ENCODE measurements at regions not wholly inside any gene's neighbourhood (a gene's known extent, or its start where the extent isn't known, plus 50 kb on each side); places are given as distances from the start of the nearest gene placed in this dataset.
"Not testable (repeated sequence)": the region's sequence is repeated elsewhere in the genome, so short reads cannot be mapped to it uniquely, and the experiment has no call there.

DNA sequence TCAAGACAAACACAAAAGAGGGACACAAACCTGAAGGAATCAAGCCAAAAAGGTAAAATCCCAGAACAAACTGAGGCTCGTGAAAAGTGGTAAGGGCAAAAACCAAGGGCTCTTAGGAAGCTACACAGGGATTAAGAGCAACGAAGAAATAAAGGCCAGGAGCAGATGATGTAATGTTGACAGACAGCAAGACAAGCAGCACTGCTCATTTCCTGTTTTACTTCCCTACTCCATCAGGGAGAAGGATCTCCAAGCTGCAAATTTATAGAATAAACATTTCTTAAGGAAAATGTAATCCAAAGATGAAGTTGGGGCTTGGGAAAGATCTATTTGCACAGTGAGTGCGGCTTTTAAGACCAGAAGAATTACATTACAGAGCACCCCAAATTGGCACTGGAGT is 182.3 kb upstream of the MAP1B start:
- ChIA-PET POLR2A (no interaction called here), CTCF (no interaction called here)
- H3K4me3 Mint-ChIP-seq, result no peak overlapping the region
- DNase-seq, result no peak
- intact Hi-C loops (cut with micrococcal nuclease), result no loop called here
- TF ChIP-seq, protein P1, sequence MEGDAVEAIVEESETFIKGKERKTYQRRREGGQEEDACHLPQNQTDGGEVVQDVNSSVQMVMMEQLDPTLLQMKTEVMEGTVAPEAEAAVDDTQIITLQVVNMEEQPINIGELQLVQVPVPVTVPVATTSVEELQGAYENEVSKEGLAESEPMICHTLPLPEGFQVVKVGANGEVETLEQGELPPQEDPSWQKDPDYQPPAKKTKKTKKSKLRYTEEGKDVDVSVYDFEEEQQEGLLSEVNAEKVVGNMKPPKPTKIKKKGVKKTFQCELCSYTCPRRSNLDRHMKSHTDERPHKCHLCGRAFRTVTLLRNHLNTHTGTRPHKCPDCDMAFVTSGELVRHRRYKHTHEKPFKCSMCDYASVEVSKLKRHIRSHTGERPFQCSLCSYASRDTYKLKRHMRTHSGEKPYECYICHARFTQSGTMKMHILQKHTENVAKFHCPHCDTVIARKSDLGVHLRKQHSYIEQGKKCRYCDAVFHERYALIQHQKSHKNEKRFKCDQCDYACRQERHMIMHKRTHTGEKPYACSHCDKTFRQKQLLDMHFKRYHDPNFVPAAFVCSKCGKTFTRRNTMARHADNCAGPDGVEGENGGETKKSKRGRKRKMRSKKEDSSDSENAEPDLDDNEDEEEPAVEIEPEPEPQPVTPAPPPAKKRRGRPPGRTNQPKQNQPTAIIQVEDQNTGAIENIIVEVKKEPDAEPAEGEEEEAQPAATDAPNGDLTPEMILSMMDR (IDR thresholded peaks at IDR 0.05), result no peak
- no peak for ATAC-seq
- H3K4me1 Mint-ChIP-seq (ENCODE audit: low read depth), result no peaks in the 10 kb centered on the region
- no peak overlapping the region for H3K27ac Mint-ChIP-seq
- H3K36me3 Mint-ChIP-seq (ENCODE audit: low read depth), result no peaks in the 10 kb centered on the region
- H3K9me3 Mint-ChIP-seq, result peaks cover 8% of the 10 kb centered on the region
- H3K27me3 Mint-ChIP-seq, result peaks cover 4% of the 10 kb centered on the region

GRCh38 chr5:71925608-71926091 is 181.6 kb upstream of the MAP1B start:
- ATAC-seq, result no peak
- ChIA-PET CTCF (no interaction called here), POLR2A (no interaction called here)

DNA sequence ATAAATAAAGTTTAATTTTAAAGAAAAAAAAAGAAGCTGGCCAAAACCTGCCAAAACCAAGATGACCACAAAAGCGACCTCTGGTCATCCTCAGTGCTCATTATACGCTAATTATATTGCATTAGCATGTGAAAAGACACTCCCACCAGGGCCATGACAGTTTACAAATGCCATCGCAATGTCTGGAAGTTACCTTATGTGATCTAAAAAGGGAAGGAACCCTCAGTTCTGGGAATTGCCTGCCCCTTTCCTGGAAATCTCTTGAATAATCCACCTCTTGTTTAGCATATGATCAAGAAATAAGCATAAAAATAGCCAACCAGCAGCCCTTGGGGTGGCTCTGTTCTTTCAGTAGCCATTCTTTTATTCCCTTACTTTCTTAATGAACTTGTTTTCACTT is 178.3 kb upstream of the MAP1B start:
- Mint-ChIP-seq H3K27me3 (peaks cover 6% of the 10 kb centered on the region), H3K27ac (no peak overlapping the region), H3K9me3 (peaks cover 8% of the 10 kb centered on the region), H3K4me1 (ENCODE audit: low read depth) (no peaks in the 10 kb centered on the region), H3K36me3 (ENCODE audit: low read depth) (no peaks in the 10 kb centered on the region), H3K4me3 (no peak overlapping the region)
- POLR2A ChIA-PET, result no interaction called here
- TF ChIP-seq, protein P1 (IDR thresholded peaks at IDR 0.05), result no peak
- intact Hi-C loops (cut with micrococcal nuclease), result no loop called here
- CTCF ChIA-PET, result no interaction called here
- DNase-seq (no peak), ATAC-seq (no peak)

More at GRCh38 chr5:71925608-71926091, 181.6 kb upstream of the MAP1B start:
- Mint-ChIP-seq H3K4me3 (no peak overlapping the region), H3K9me3 (peaks cover 8% of the 10 kb centered on the region), H3K36me3 (ENCODE audit: low read depth) (no peaks in the 10 kb centered on the region), H3K27me3 (peaks cover 6% of the 10 kb centered on the region), H3K4me1 (ENCODE audit: low read depth) (no peaks in the 10 kb centered on the region), H3K27ac (no peak overlapping the region)
- TF ChIP-seq, protein P1 (IDR thresholded peaks at IDR 0.05), result no peak
- intact Hi-C loops (cut with micrococcal nuclease), result no loop called here
- no peak for DNase-seq

DNA sequence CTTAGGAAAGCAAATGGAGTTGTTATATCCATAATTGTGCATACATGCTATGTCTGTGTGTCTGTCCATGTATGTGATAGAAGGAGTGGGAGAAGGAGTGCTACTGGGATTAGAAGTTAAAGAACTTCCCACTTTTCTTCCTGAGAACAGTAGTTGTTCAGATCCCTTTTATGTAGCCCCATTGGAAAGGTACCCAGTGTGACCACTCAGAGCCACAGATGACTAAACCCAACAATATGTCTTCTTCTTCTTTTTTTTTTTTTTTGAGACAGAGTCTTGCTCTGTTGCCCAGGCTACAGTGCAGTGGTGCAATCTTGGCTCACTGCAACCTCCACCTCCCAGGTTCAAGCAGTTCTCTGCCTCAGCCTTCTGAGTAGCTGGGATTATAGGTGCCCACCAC is 176.7 kb upstream of the MAP1B start:
- ATAC-seq, H3K9me3 Mint-ChIP-seq, CTCF ChIA-PET: not testable (repeated sequence)

DNA sequence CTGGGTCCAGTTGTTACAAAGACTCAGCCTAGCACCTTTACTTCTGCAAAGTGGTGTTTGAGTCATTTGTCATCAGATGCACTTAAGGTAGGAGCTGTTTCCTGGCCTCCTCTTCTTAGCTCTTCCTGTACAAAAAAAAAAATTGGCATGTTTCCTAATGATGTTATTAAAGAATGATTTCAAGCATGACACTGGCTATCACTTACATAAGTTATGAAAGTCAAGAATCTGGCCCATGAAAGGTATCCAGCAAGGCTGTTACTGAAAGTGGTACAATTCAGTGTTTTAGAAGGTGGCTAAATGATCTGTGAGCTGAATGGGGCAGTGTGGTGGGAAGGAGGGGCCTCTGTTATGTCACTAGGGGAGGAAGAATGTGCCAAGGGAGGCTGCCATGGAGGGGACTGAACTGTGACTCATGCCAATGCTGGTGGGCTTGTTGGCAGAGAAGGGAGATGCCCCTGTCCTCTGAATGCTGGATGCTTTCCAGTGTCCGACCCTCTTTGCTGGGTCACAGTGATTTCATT is 175.1 kb upstream of the MAP1B start:
- H3K27me3 Mint-ChIP-seq, result peaks cover 4% of the 10 kb centered on the region
- H3K36me3 Mint-ChIP-seq (ENCODE audit: low read depth), result no peaks in the 10 kb centered on the region
- ATAC-seq, result no peak
- intact Hi-C loops (cut with micrococcal nuclease), result no loop called here
- no peak for DNase-seq
- CTCF ChIA-PET, result no interaction called here
- H3K27ac Mint-ChIP-seq, result no peak overlapping the region
- H3K9me3 Mint-ChIP-seq, result peaks cover 8% of the 10 kb centered on the region
- no peaks in the 10 kb centered on the region for H3K4me1 Mint-ChIP-seq (ENCODE audit: low read depth)
- no peak overlapping the region for H3K4me3 Mint-ChIP-seq
- TF ChIP-seq, protein P1 (IDR thresholded peaks at IDR 0.05), result no peak
- POLR2A ChIA-PET, result no interaction called here

More for the DNA sequence above, 176.7 kb upstream of the MAP1B start:
- POLR2A ChIA-PET; DNase-seq; H3K4me1 Mint-ChIP-seq (ENCODE audit: low read depth); H3K4me3 Mint-ChIP-seq; H3K36me3 Mint-ChIP-seq (ENCODE audit: low read depth); H3K27me3 Mint-ChIP-seq; H3K27ac Mint-ChIP-seq; intact Hi-C loops (cut with micrococcal nuclease): not testable (repeated sequence)

Measured in activated CD8-positive, alpha-beta T cell treated with anti-CD3 and anti-CD28 coated beads for 36 hours (primary cell).